ENCODE measurements at regions not wholly inside any gene's neighbourhood (a gene's known extent, or its start where the extent isn't known, plus 50 kb on each side); places are given as distances from the start of the nearest gene placed in this dataset.

DNA sequence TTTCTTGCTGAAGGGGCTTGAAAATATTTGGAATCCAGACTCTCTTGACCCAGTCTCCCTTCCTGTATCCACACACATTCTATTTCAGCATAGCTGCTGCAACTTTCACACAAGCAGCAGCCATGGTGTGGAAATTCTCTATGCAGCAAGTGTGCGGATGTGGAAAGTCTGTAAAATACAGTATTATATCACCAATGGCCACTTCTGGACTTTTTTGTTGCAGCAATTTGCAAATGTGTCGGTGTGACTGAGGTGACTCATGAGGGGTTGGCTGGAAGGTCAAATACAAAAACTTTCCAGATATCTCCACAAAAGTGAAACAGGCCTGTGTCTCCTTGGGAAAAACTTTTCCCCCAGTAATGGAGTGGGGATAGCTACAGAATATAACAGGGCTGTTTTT is 299.3 kb upstream of the GYPC start:
- no peak for DNase-seq

GRCh38 chr2:126358122-126358521 is 297.8 kb upstream of the GYPC start:
- no peak for DNase-seq

- peak in 1 of 6 experiments; percentile 14 for DNase-seq
Measured at GRCh38 chr2:126359494-126359893, 296.5 kb upstream of the GYPC start.

DNA sequence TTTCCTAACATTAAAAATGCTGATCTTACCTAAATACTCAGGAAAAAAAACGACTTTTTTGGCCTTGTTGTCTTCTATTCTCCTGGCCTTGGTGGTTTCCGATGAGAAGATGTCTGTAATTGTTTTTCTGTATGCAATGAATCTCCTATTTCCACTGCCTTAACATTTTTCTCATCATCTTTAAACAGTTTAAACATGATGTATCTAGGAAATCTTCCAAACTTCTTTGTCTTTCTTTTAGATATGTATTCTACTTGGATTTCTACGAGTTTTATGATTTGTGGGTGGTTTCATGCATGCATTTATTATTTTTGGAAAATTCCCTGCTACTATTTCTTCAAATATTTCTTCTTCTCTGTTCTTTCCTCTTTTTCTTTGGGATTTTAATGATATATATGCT is 288.6 kb upstream of the GYPC start:
- DNase-seq: no peak

- DNase-seq: no peak
Measured at GRCh38 chr2:126368758-126369157, 287.2 kb upstream of the GYPC start.

DNA sequence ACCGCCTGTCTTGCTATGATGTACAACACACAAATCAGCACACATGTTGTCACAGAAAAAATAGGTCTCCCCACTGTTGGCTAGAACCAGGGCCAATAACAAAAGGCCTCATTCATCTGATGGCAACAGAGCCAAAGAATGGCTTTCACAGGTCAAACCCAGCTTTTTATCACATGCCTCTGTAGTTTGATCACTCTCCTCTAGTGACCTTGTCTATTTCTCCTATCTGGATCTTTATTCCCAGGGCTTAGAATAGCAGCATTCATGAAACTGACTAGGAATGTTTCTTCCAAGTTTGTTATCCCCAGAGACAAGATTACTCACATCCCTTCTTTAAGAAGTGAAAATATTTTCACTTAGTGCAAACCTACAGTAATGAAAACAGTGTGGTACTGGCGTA is 285.8 kb upstream of the GYPC start:
- no peak for DNase-seq

GRCh38 chr2:126372406-126372805 is 283.6 kb upstream of the GYPC start:
- DNase-seq: no peak

DNA sequence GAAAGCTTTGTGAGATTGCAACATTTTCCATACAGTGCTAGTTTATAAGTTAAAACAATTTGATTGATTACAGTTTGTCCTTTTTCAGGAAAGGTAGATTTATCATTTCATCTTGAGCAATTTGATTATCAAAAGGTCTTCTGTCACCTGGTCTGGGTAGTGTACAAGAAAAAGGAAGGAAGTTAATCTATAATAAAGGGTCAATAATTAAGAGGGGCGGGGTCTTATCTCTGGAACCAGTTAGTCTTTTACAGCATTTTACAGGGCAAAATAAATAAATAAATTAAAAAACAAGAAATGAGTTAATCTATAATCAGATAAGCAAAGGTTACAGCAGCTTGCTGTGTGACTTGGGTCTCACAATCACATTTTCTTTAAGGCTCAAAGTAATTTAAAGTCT is 277.8 kb upstream of the GYPC start:
- DNase-seq: no peak

- DNase-seq: no peak
Measured at GRCh38 chr2:126381091-126381490, 274.9 kb upstream of the GYPC start.

DNA sequence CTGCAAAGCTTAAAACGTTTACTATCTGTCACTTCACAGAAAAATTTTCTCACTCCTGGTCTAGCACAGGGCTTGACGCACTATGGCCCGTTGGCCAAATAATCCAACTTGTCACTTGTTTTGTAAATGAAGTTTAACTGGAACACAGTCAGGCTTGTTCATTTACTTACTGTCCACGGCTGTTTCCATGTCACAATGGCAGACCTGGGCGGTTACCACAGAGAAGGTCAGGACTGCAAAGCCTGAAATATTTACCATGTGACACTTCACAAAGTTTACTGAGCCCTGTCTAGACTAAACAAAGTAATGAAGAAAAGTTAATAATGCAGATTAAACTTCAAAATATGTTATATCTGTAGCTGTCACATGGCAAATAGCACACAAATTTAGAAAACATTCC is 273.0 kb upstream of the GYPC start:
- DNase-seq: no peak

DNA sequence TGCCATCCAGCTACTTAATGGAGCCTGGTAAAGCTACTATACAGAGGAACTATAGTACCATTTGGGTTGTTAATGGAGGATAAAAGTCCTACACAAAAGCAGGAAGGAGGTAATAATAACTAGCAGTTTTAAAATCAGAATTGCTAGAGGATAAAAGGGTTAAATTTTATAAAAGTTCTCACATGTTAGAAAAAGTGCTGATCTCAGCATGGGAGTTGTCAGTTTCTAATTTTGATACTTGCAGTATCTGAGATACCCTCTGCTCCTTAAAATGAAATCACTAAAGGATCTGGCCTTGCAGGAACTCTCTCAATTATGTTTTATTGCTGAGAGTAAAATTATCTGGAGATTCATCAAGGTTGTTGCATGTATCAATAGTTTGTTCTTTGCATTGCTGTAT is 272.2 kb upstream of the GYPC start:
- DNase-seq: no peak

- no peak for DNase-seq
Measured at GRCh38 chr2:126385441-126385840, 270.5 kb upstream of the GYPC start.

- no peak for DNase-seq
Measured at GRCh38 chr2:126385983-126386382, 270.0 kb upstream of the GYPC start.

- DNase-seq: no peak
Measured at GRCh38 chr2:126389446-126389845, 266.5 kb upstream of the GYPC start.

DNA sequence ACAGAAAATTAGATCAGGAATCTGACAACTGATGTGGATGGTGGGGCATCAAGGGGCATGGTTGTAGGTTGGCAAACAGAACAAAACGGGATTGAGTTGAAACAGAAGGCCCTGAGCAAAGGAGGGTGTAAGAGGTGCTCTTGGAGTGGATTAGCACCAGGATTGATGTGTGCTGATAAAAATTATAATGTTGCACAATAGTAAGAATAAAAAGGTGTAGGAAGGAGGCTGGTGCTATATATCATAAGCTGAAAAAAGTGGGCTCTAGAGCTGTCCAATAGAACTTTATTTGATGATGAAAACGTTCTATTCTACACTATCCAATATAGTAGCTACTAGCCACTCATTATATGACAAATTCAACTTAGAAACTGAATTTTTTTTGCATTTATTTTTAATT is 263.1 kb upstream of the GYPC start:
- DNase-seq: no peak

DNA sequence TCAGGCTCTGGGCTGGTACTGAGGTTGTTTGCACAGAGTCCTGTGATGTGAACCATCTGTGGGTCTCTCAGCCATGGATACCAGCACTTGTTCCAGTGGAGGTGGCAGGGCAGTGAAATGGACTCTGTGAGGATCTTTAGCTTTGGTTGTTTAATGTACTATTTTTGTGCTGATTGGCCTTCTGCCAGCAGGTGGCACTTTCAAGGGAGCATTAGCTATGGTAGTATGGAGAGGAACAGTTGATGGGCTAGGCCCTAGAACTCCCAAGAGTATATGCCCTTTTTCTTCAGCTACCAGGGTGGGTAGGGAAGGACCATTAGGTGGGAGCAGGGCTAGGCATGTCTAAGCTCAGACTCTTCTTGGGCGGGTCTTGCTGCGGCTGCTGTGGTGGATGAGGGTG is 257.0 kb upstream of the GYPC start:
- peak in 1 of 6 experiments; percentile 1 for DNase-seq

DNA sequence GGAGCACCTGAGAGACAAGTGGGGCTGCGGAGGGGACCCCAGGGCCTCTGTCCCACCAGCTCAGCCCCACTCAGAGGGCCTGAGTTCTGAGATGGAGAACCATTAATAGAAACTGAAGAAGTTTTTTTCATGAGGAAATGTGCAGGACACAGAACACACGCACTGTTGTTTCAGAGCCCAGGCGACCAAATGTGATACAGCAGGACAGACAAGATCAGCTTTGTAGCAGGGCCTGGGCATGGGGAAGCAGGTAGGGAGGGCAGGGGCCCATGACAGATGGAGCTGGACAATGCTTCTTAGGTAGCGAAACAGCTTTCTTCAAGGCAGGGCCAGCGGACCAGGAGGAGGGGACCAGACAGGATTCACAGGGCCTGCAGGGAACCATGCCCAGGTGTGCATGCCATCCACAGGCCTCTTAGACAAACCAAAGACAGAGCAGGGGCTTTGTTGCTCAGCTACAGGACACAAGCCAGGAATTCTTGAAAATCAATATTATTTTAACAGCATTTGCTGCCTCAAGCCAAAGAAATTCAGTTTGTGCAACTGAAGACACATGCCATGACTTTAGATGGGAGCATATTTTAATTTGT is 252.8 kb upstream of the GYPC start:
- no peak for DNase-seq

DNA sequence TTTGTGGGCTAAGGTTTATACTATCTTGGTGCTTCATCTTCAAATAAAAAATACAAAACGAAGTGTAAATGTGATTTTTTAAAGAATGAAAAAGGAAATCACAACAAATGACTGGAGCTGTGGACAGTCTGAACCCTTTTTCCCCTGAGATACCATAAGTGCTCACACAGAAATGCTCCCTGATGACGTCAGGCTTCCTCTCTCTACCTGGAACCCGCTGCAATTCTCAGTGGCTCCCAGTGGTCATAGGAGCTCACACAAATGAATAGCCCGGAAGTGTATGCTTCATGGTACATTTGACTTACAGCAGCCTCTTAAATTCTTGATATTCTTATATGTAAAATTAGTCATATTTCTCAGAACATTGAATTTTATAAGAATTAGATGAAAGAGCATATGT is 249.7 kb upstream of the GYPC start:
- no peak for DNase-seq

DNA sequence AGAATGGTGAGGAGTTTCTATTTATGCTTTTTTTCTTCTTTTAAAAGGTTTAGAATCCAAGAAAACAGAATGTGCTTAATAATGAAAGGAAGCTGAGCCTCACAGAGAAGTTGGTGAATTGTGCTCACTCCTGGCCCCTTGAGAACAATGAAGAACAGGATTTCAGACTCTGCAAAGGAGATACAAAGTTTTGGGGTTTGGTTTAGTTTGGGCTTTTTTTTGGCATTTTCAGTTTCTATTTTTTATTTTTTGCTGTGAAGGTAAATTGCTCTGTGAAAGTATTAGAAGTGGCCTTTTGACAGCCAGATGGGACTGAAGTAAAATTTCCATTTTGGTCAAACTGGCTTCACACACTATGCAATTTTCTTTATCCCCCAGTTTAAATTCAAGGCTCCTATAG is 247.3 kb upstream of the GYPC start:
- DNase-seq: no peak

GRCh38 chr2:126409850-126410249 is 246.1 kb upstream of the GYPC start:
- DNase-seq: no peak

DNA sequence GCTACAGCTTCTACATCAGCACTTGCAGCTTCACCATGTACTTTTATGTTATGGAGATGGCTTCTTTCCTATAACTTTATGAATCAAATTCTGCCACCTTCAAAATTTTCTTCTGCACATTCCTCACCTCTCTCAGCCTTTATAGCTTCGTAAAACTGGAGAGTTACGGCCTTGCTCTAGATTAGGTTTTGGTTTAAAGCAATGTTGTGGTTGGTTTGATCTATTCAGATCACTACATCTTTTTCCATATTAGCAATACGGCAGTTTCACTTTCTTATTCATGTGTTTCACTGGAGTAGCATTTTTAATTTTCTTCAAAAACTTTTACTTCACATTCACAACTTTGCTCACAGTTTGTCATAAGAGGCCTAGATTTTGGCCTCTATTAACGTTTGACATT is 242.9 kb upstream of the GYPC start:
- peak in 3 of 6 experiments; percentile 34 to 46 (median 36) for DNase-seq

- no peak for DNase-seq
Measured at GRCh38 chr2:126419403-126419802, 236.6 kb upstream of the GYPC start.

DNA sequence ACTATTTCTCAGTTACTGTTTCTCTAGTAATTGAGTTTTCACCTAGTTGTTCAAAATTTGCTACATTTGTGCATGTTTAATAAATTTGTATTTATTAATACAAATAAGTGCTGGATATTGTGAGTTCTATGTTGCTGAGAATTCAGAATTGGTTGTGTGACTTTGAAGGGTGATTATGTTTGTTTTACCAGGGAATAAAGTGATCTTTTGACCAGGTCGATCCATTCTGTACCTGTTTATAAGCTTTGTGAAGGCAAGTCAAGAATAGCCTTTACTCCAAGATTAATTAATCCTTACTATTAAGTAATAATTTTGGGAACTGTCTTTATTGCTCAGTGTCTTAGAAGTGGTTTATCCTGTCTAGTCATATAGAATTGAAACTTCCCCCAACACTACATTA is 230.0 kb upstream of the GYPC start:
- no peak for DNase-seq

- no peak for DNase-seq
Measured at GRCh38 chr2:126429103-126429502, 226.9 kb upstream of the GYPC start.

GRCh38 chr2:126431136-126431535 is 224.8 kb upstream of the GYPC start:
- DNase-seq: no peak

DNA sequence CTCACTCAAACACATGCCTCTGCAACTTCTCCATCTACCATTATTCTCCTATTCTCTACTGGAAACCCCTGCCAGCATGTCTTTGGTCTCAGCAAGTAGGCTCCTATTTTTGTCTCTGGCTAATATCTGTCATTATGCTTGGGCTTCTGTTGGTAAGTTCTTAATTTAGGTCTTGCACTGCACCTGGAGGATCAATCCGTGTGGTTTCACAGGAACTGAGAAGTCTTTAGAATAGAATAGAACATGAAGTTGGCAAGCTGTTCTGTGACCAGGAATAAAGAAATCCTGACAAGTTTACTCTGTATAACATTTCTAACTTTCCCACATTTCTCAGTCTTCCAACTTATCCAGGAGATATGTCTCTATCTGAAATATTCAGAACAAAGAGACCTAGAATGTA is 219.5 kb upstream of the GYPC start:
- no peak for DNase-seq

All from stimulated activated naive CD4-positive, alpha-beta T cell (primary cell).